ENCODE measurements at regions not wholly inside any gene's neighbourhood (a gene's known extent, or its start where the extent isn't known, plus 50 kb on each side); places are given as distances from the start of the nearest gene placed in this dataset.
"Not testable (repeated sequence)": the region's sequence is repeated elsewhere in the genome, so short reads cannot be mapped to it uniquely, and the experiment has no call there.

GRCh38 chr1:83495560-83495959 is 503.4 kb downstream of the TTLL7 start:
- intact Hi-C loops (cut with DNase I), result no loop called here
- H3K27ac ChIP-seq, result no peak overlapping the region
- no peaks in the 10 kb centered on the region for H3K27me3 ChIP-seq (ENCODE audit: low read depth)
- H3K4me3 ChIP-seq, result no peak overlapping the region
- TF ChIP-seq, protein P1, sequence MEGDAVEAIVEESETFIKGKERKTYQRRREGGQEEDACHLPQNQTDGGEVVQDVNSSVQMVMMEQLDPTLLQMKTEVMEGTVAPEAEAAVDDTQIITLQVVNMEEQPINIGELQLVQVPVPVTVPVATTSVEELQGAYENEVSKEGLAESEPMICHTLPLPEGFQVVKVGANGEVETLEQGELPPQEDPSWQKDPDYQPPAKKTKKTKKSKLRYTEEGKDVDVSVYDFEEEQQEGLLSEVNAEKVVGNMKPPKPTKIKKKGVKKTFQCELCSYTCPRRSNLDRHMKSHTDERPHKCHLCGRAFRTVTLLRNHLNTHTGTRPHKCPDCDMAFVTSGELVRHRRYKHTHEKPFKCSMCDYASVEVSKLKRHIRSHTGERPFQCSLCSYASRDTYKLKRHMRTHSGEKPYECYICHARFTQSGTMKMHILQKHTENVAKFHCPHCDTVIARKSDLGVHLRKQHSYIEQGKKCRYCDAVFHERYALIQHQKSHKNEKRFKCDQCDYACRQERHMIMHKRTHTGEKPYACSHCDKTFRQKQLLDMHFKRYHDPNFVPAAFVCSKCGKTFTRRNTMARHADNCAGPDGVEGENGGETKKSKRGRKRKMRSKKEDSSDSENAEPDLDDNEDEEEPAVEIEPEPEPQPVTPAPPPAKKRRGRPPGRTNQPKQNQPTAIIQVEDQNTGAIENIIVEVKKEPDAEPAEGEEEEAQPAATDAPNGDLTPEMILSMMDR (IDR thresholded peaks at IDR 0.05), result no peak
- H3K9me3 ChIP-seq, result no peaks in the 10 kb centered on the region
- DNase-seq (peak; percentile 18), ATAC-seq (no peak)
- no peaks in the 10 kb centered on the region for H3K4me1 ChIP-seq
- no peaks in the 10 kb centered on the region for H3K36me3 ChIP-seq

DNA sequence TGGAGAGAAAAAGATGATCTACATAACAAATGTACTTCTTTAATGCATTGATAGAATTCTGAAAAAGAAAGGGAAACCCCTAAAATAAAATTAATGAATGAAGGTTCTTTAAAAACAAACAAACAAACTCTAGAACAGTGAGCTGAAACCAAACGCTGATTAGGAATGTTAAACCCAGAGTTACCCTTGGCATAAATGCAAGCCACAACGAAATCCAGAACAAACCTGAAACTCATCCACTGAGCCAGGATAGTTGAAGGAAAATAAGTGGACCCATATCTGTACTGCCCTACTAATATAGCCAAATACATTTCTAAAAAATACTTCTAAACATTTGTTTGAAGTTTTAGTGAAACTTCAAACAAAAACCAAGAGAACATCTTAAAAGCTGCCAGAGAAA is 505.3 kb downstream of the TTLL7 start:
- Histone ChIP-seq H3K36me3 (no peaks in the 10 kb centered on the region), H3K4me3 (no peak overlapping the region), H3K27me3 (ENCODE audit: low read depth) (no peaks in the 10 kb centered on the region), H3K27ac (no peak overlapping the region), H3K4me1 (no peaks in the 10 kb centered on the region), H3K9me3 (no peaks in the 10 kb centered on the region)
- TF ChIP-seq, protein P1 (IDR thresholded peaks at IDR 0.05), result no peak
- intact Hi-C loops (cut with DNase I), result no loop called here
- DNase-seq (no peak), ATAC-seq (no peak)

DNA sequence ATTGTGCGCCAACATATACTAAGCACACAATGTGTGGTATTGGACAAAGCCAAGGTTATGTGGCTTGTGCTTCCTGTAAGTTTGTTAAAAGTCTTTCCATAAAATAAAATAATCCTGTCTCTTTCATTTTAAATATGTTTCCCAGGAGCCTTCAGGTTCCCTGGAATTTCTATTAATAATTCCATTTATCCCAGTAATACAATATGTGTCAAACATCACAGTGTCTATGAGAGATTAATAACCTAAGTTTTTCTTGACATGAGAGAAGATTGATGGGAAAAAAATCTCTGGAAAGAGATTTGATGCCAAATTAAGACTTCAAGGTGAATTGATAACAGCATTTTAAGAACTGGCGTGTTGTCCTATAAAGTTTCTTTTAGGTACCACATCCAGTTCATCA is 507.0 kb downstream of the TTLL7 start:
- H3K4me1 ChIP-seq, result no peaks in the 10 kb centered on the region
- no peak overlapping the region for H3K27ac ChIP-seq
- intact Hi-C loops (cut with DNase I), result no loop called here
- ATAC-seq (no peak), DNase-seq (no peak)
- no peaks in the 10 kb centered on the region for H3K9me3 ChIP-seq
- no peak overlapping the region for H3K4me3 ChIP-seq
- TF ChIP-seq, protein P1 (IDR thresholded peaks at IDR 0.05), result no peak
- no peaks in the 10 kb centered on the region for H3K27me3 ChIP-seq (ENCODE audit: low read depth)
- no peaks in the 10 kb centered on the region for H3K36me3 ChIP-seq

GRCh38 chr1:83490988-83491387 is 507.9 kb downstream of the TTLL7 start:
- no peaks in the 10 kb centered on the region for H3K27me3 ChIP-seq (ENCODE audit: low read depth)
- H3K9me3 ChIP-seq, result no peaks in the 10 kb centered on the region
- no peak overlapping the region for H3K4me3 ChIP-seq
- no peaks in the 10 kb centered on the region for H3K36me3 ChIP-seq
- no peaks in the 10 kb centered on the region for H3K4me1 ChIP-seq
- no peak overlapping the region for H3K27ac ChIP-seq
- TF ChIP-seq, protein P1 (IDR thresholded peaks at IDR 0.05), result no peak
- ATAC-seq (no peak), DNase-seq (no peak)
- intact Hi-C loops (cut with DNase I), result no loop called here

DNA sequence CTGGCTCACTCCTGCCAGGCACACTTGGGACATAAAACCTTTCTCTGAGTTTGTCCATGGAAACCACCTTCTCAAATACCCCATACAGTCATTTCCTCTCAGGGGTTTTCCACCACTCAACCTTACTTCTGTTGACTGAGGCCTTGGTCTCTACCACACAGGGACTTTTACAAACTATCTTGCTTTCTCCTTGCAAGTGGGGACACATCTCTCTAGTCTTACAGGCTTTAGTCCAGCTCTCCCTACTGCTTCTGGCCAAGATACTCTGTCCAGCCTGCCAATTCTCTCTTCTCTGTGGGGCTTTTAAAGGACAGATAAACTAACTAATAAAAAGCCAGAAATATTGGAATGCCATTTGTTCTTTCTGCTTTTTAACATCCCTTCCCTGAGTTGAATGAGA is 510.8 kb downstream of the TTLL7 start:
- H3K4me3 ChIP-seq; H3K9me3 ChIP-seq; ATAC-seq; intact Hi-C loops (cut with DNase I); H3K27me3 ChIP-seq (ENCODE audit: low read depth); H3K27ac ChIP-seq; H3K4me1 ChIP-seq; H3K36me3 ChIP-seq; DNase-seq: not testable (repeated sequence)

DNA sequence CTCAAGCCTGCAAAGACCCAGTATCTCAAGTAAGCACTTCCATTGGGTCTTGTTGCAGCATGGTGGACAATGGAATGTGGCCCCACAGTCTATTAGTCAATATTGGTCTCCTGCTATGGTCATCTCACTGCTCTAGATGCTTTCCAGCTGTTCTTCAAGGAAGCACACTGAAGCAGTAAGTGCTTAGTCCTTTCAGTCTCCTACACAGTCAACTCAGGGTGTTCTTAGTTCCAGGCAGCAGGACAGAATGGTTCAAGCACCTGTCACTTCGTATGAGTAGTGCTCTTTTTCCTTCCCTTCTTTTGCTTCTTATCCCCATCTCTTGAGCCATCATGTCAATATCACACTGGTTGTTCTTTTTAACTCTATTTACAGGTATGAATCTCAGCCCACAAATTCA is 511.5 kb downstream of the TTLL7 start:
- H3K9me3 ChIP-seq, result not testable (repeated sequence)

GRCh38 chr1:83485314-83486019 is 513.5 kb downstream of the TTLL7 start:
- H3K4me3 ChIP-seq; H3K27me3 ChIP-seq (ENCODE audit: low read depth); DNase-seq; H3K36me3 ChIP-seq; ATAC-seq; H3K27ac ChIP-seq; H3K9me3 ChIP-seq; intact Hi-C loops (cut with DNase I); H3K4me1 ChIP-seq: not testable (repeated sequence)

More for the DNA sequence above, 511.5 kb downstream of the TTLL7 start:
- ATAC-seq; DNase-seq; intact Hi-C loops (cut with DNase I); H3K4me1 ChIP-seq; H3K36me3 ChIP-seq; H3K27ac ChIP-seq; H3K4me3 ChIP-seq; H3K27me3 ChIP-seq (ENCODE audit: low read depth): not testable (repeated sequence)

DNA sequence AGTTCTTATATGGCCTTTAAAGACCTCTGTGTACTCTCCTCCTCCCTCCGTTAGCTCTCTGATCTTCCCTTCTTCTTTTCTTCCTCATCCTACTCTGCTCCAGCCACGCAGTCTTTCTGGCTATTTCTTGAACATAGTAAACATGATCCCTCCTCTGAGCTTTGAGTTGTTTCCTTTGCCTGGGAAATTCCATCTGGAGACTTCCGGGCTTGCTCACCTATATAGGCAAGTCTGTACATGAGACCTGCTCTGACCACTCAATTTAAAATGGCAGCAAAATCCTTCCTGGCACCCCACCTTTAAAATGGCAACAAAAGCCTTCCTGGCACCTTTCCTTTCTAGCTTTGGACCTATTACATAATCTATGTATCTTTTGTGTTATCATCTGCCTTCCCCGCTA is 517.6 kb downstream of the TTLL7 start:
- DNase-seq; H3K9me3 ChIP-seq; H3K4me1 ChIP-seq; H3K27me3 ChIP-seq (ENCODE audit: low read depth); H3K27ac ChIP-seq; H3K4me3 ChIP-seq; ATAC-seq; intact Hi-C loops (cut with DNase I); H3K36me3 ChIP-seq: not testable (repeated sequence)

GRCh38 chr1:83479591-83480239 is 519.2 kb downstream of the TTLL7 start:
- H3K27ac ChIP-seq; ATAC-seq; DNase-seq; H3K27me3 ChIP-seq (ENCODE audit: low read depth); H3K4me3 ChIP-seq; H3K36me3 ChIP-seq; H3K4me1 ChIP-seq; intact Hi-C loops (cut with DNase I); H3K9me3 ChIP-seq: not testable (repeated sequence)

GRCh38 chr1:83478127-83478526 is 520.8 kb downstream of the TTLL7 start:
- H3K27ac ChIP-seq; H3K4me1 ChIP-seq; H3K27me3 ChIP-seq (ENCODE audit: low read depth); ATAC-seq; H3K4me3 ChIP-seq; intact Hi-C loops (cut with DNase I); H3K9me3 ChIP-seq; H3K36me3 ChIP-seq; DNase-seq: not testable (repeated sequence)
